Ishikawa (cell line): ENCODE measurements at regions not wholly inside any gene's neighbourhood (a gene's known extent, or its start where the extent isn't known, plus 50 kb on each side); places are given as distances from the start of the nearest gene placed in this dataset.

Experiments used
- CEBPB ChIP-seq: IDR thresholded peaks from 2 replicates; pipeline ENCODE4 v1.6.1; 2012
- CREB1 ChIP-seq: IDR thresholded peaks from 2 replicates; pipeline ENCODE4 v1.6.1; 2012; ENCODE audit warnings: low read depth
- EGR1 ChIP-seq: IDR thresholded peaks from 2 replicates; pipeline ENCODE4 v1.6.1; 2012
- EP300 ChIP-seq: IDR thresholded peaks from 2 replicates; pipeline ENCODE4 v1.6.1; 2012; ENCODE audit warnings: borderline replicate concordance
- FOXM1 ChIP-seq: IDR thresholded peaks from 2 replicates; pipeline ENCODE4 v1.6.1; 2012; ENCODE audit warnings: low read depth, borderline replicate concordance
- MAX ChIP-seq: IDR thresholded peaks from 2 replicates; pipeline ENCODE4 v1.6.1; 2012
- NFIC ChIP-seq: IDR thresholded peaks from 2 replicates; pipeline ENCODE4 v1.6.1; 2012
- RAD21 ChIP-seq: IDR thresholded peaks from 2 replicates; pipeline ENCODE4 v1.6.1; 2012; ENCODE audit warnings: low read depth
- REST ChIP-seq: IDR thresholded peaks from 2 replicates; pipeline ENCODE4 v1.6.1; 2012; ENCODE audit warnings: low read depth, mild to moderate bottlenecking
- TAF1 ChIP-seq: IDR thresholded peaks from 2 replicates; pipeline ENCODE4 v1.6.1; 2012; ENCODE audit warnings: low read depth, mild to moderate bottlenecking
- TCF12 ChIP-seq: IDR thresholded peaks from 2 replicates; pipeline ENCODE4 v1.6.1; 2012; ENCODE audit warnings: low read depth
- TEAD4 ChIP-seq: IDR thresholded peaks from 2 replicates; pipeline ENCODE4 v1.6.1; 2012
- USF1 ChIP-seq: IDR thresholded peaks from 2 replicates; pipeline ENCODE4 v1.6.1; 2012
- YY1 ChIP-seq: IDR thresholded peaks from 2 replicates; pipeline ENCODE4 v1.6.1; 2012; ENCODE audit warnings: low read depth
- ZBTB7A ChIP-seq: IDR thresholded peaks from 2 replicates; pipeline ENCODE4 v1.6.1; 2012; ENCODE audit warnings: low read depth

GRCh38 chr1:194447636-194448035 lies 1261.2 kb upstream of the B3GALT2 start:
- TF ChIP-seq RAD21 (no peak), MAX (no peak), USF1 (no peak), ZBTB7A (no peak), TAF1 (no peak), EGR1 (no peak), YY1 (no peak), TEAD4 (no peak), TCF12 (no peak), CEBPB (no peak), EP300 (no peak), REST (no peak), FOXM1 (no peak), CREB1 (no peak), NFIC (no peak)

- TF ChIP-seq EGR1 (no peak), ZBTB7A (no peak), RAD21 (no peak)
Measured at GRCh38 chr1:194445244-194445643, 1258.8 kb upstream of the B3GALT2 start.

- TF ChIP-seq TEAD4, result no peak
- no peak for TF ChIP-seq CREB1
- TF ChIP-seq TAF1, result no peak
- TF ChIP-seq EP300, result no peak
- TF ChIP-seq REST, result no peak
- no peak for TF ChIP-seq MAX
- TF ChIP-seq USF1, result no peak
- no peak for TF ChIP-seq CEBPB
- no peak for TF ChIP-seq YY1
- no peak for TF ChIP-seq TCF12
Measured at GRCh38 chr1:194442901-194443575, 1256.6 kb upstream of the B3GALT2 start.

- TF ChIP-seq CEBPB (no peak), YY1 (no peak), RAD21 (no peak), CREB1 (no peak), FOXM1 (no peak), TEAD4 (no peak), EP300 (no peak), MAX (no peak), TAF1 (no peak), ZBTB7A (no peak), NFIC (no peak)
Measured at GRCh38 chr1:194437135-194437534, 1250.7 kb upstream of the B3GALT2 start.

GRCh38 chr1:194431121-194431520 lies 1244.7 kb upstream of the B3GALT2 start:
- TF ChIP-seq NFIC (no peak), FOXM1 (no peak), TEAD4 (no peak), ZBTB7A (no peak), EGR1 (no peak), EP300 (no peak)

GRCh38 chr1:194420706-194421105 lies 1234.3 kb upstream of the B3GALT2 start:
- TF ChIP-seq CREB1 (no peak), EGR1 (no peak), REST (no peak)
